ENCODE measurements at regions not wholly inside any gene's neighbourhood (a gene's known extent, or its start where the extent isn't known, plus 50 kb on each side); places are given as distances from the start of the nearest gene placed in this dataset.

- no peak overlapping the region for H3K4me3 ChIP-seq (ENCODE audit: low read length in 2 of 2)
- no peak overlapping the region for H3K9ac ChIP-seq (ENCODE audit: low read depth, low read length, poor library complexity)
- H3K9me3 ChIP-seq (replicated peaks in 1 of 2; ENCODE audit: control insufficient read depth in 2 of 2, insufficient read depth in 1 of 2, low read depth in 1 of 2, low read length in 2 of 2), result no peaks in the 10 kb centered on the region
- H2BK12ac ChIP-seq (ENCODE audit: low read length), result no peak overlapping the region
- H3K18ac ChIP-seq (ENCODE audit: low read length), result no peak overlapping the region
- no peak overlapping the region for H4K91ac ChIP-seq (ENCODE audit: low read depth, low read length, poor library complexity)
- WGBS, 2 donors (ENCODE audit: extremely low coverage in 2 of 2, insufficient read length in 2 of 2, insufficient replicate concordance in 1 of 2), result no CpG with 5 or more reads among the region's 7 CpGs
- H3K4me1 ChIP-seq (ENCODE audit: control insufficient read depth in 2 of 2, insufficient read depth in 1 of 2, low read depth in 1 of 2, low read length in 2 of 2), result no peaks in the 10 kb centered on the region
- H3K36me3 ChIP-seq (replicated peaks in 1 of 2; ENCODE audit: control insufficient read depth in 2 of 2, insufficient read depth in 2 of 2, low read length in 2 of 2), result no peaks in the 10 kb centered on the region
- H2BK5ac ChIP-seq (ENCODE audit: low read length), result no peak overlapping the region
- H3K23ac ChIP-seq (ENCODE audit: low read depth, low read length, poor library complexity), result no peak overlapping the region
- no peak overlapping the region for H2AK5ac ChIP-seq (ENCODE audit: low read depth, low read length)
- H3K4ac ChIP-seq (ENCODE audit: low read length), result no peak overlapping the region
- no peak overlapping the region for H2BK120ac ChIP-seq (ENCODE audit: low read depth, low read length)
- H3K27me3 ChIP-seq (ENCODE audit: control insufficient read depth in 3 of 3, insufficient read depth in 3 of 3, low read depth in 1 of 3, low read length in 3 of 3), result no peaks in the 10 kb centered on the region
- H3K79me1 ChIP-seq (ENCODE audit: low read depth, low read length), result no peaks in the 10 kb centered on the region
- H3K27ac ChIP-seq (replicated peaks; ENCODE audit: low read length), result no peak overlapping the region
- no peak for DNase-seq (ENCODE audit: low spot score)
- no peak overlapping the region for H3K14ac ChIP-seq (ENCODE audit: low read length)
- no peak overlapping the region for H4K8ac ChIP-seq (ENCODE audit: low read depth, low read length)
- H2AFZ ChIP-seq (ENCODE audit: low read length), result no peak overlapping the region
- no peak overlapping the region for H3K4me2 ChIP-seq (ENCODE audit: insufficient read depth, low read length, poor library complexity, severe bottlenecking)
- no peak overlapping the region for H2BK15ac ChIP-seq (ENCODE audit: low read length)
Observed at GRCh38 chr10:2670864-2671263, 396.5 kb upstream of the PFKP start.

GRCh38 chr10:2665772-2666171, 401.6 kb upstream of the PFKP start:
- Histone ChIP-seq H3K79me1 (ENCODE audit: low read depth, low read length) (no peaks in the 10 kb centered on the region), H2BK5ac (ENCODE audit: low read length) (no peak overlapping the region), H2BK120ac (ENCODE audit: low read depth, low read length) (no peak overlapping the region), H2BK15ac (ENCODE audit: low read length) (no peak overlapping the region), H3K9me3 (replicated peaks in 1 of 2; ENCODE audit: control insufficient read depth in 2 of 2, insufficient read depth in 1 of 2, low read depth in 1 of 2, low read length in 2 of 2) (no peaks in the 10 kb centered on the region), H2AFZ (ENCODE audit: low read length) (no peak overlapping the region), H3K4me3 (ENCODE audit: low read length in 2 of 2) (no peak overlapping the region), H3K9ac (ENCODE audit: low read depth, low read length, poor library complexity) (no peak overlapping the region), H3K4me2 (ENCODE audit: insufficient read depth, low read length, poor library complexity, severe bottlenecking) (no peak overlapping the region), H3K23ac (ENCODE audit: low read depth, low read length, poor library complexity) (no peak overlapping the region), H3K18ac (ENCODE audit: low read length) (no peak overlapping the region), H3K36me3 (replicated peaks in 1 of 2; ENCODE audit: control insufficient read depth in 2 of 2, insufficient read depth in 2 of 2, low read length in 2 of 2) (no peaks in the 10 kb centered on the region), H3K4me1 (ENCODE audit: control insufficient read depth in 2 of 2, insufficient read depth in 1 of 2, low read depth in 1 of 2, low read length in 2 of 2) (no peaks in the 10 kb centered on the region), H3K14ac (ENCODE audit: low read length) (no peak overlapping the region), H3K4ac (ENCODE audit: low read length) (no peak overlapping the region), H2BK12ac (ENCODE audit: low read length) (no peak overlapping the region), H4K91ac (ENCODE audit: low read depth, low read length, poor library complexity) (no peak overlapping the region), H2AK5ac (ENCODE audit: low read depth, low read length) (no peak overlapping the region), H3K27ac (replicated peaks; ENCODE audit: low read length) (no peak overlapping the region), H4K8ac (ENCODE audit: low read depth, low read length) (no peak overlapping the region), H3K27me3 (ENCODE audit: control insufficient read depth in 3 of 3, insufficient read depth in 3 of 3, low read depth in 1 of 3, low read length in 3 of 3) (no peaks in the 10 kb centered on the region)
- no peak for DNase-seq (ENCODE audit: low spot score)

DNA sequence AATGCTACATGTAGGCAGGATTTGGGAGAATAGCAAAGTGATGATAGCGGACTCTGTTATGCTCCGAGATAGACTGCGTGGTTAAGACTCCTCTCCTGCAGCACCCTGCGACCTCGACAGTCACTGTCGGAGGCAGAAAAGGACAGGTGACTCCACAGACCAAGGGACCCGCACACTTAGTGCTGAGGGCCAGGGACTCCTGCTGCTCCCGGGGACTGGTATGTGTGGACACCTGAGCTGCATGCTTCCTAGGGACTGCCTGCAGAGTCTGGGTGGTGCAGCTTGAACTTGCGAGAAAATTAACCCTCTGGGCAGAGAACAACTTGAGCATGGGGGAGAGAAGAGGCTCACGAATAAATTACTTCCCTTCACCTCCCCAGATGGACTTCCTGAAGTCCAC, 407.1 kb upstream of the PFKP start:
- no peak overlapping the region for H3K14ac ChIP-seq (ENCODE audit: low read length)
- H3K27me3 ChIP-seq (ENCODE audit: control insufficient read depth in 3 of 3, insufficient read depth in 3 of 3, low read depth in 1 of 3, low read length in 3 of 3), result no peaks in the 10 kb centered on the region
- H3K23ac ChIP-seq (ENCODE audit: low read depth, low read length, poor library complexity), result no peak overlapping the region
- no peak overlapping the region for H2AFZ ChIP-seq (ENCODE audit: low read length)
- H3K4me1 ChIP-seq (ENCODE audit: control insufficient read depth in 2 of 2, insufficient read depth in 1 of 2, low read depth in 1 of 2, low read length in 2 of 2), result peaks cover 0 to 2% of the 10 kb centered on the region in 2 donors
- peak overlapping the region; percentile 13 for H3K18ac ChIP-seq (ENCODE audit: low read length)
- H4K8ac ChIP-seq (ENCODE audit: low read depth, low read length), result no peak overlapping the region
- no peak overlapping the region for H2BK120ac ChIP-seq (ENCODE audit: low read depth, low read length)
- H3K27ac ChIP-seq (replicated peaks; ENCODE audit: low read length), result no peak overlapping the region
- no peak overlapping the region for H3K4me2 ChIP-seq (ENCODE audit: insufficient read depth, low read length, poor library complexity, severe bottlenecking)
- H2BK5ac ChIP-seq (ENCODE audit: low read length), result no peak overlapping the region
- no peak for DNase-seq (ENCODE audit: low spot score)
- H3K4ac ChIP-seq (ENCODE audit: low read length), result no peak overlapping the region
- H2AK5ac ChIP-seq (ENCODE audit: low read depth, low read length), result no peak overlapping the region
- H3K4me3 ChIP-seq (ENCODE audit: low read length in 2 of 2), result no peak overlapping the region
- no peaks in the 10 kb centered on the region for H3K79me1 ChIP-seq (ENCODE audit: low read depth, low read length)
- no CpG with 5 or more reads among the region's 10 CpGs for WGBS, 2 donors (ENCODE audit: extremely low coverage in 2 of 2, insufficient read length in 2 of 2, insufficient replicate concordance in 1 of 2)
- no peaks in the 10 kb centered on the region for H3K36me3 ChIP-seq (replicated peaks in 1 of 2; ENCODE audit: control insufficient read depth in 2 of 2, insufficient read depth in 2 of 2, low read length in 2 of 2)
- H2BK15ac ChIP-seq (ENCODE audit: low read length), result no peak overlapping the region
- no peak overlapping the region for H2BK12ac ChIP-seq (ENCODE audit: low read length)
- no peak overlapping the region for H3K9ac ChIP-seq (ENCODE audit: low read depth, low read length, poor library complexity)
- H4K91ac ChIP-seq (ENCODE audit: low read depth, low read length, poor library complexity), result no peak overlapping the region
- H3K9me3 ChIP-seq (replicated peaks in 1 of 2; ENCODE audit: control insufficient read depth in 2 of 2, insufficient read depth in 1 of 2, low read depth in 1 of 2, low read length in 2 of 2), result peaks cover 0 to 2% of the 10 kb centered on the region in 2 donors

GRCh38 chr10:2659660-2660209, 407.6 kb upstream of the PFKP start:
- Histone ChIP-seq H3K4ac (ENCODE audit: low read length) (no peak overlapping the region), H2BK5ac (ENCODE audit: low read length) (no peak overlapping the region), H3K4me1 (ENCODE audit: control insufficient read depth in 2 of 2, insufficient read depth in 1 of 2, low read depth in 1 of 2, low read length in 2 of 2) (peaks cover 0 to 2% of the 10 kb centered on the region in 2 donors), H3K23ac (ENCODE audit: low read depth, low read length, poor library complexity) (no peak overlapping the region), H3K27ac (replicated peaks; ENCODE audit: low read length) (no peak overlapping the region), H3K18ac (ENCODE audit: low read length) (no peak overlapping the region), H3K4me2 (ENCODE audit: insufficient read depth, low read length, poor library complexity, severe bottlenecking) (no peak overlapping the region), H3K4me3 (ENCODE audit: low read length in 2 of 2) (no peak overlapping the region), H3K27me3 (ENCODE audit: control insufficient read depth in 3 of 3, insufficient read depth in 3 of 3, low read depth in 1 of 3, low read length in 3 of 3) (no peaks in the 10 kb centered on the region), H2BK120ac (ENCODE audit: low read depth, low read length) (no peak overlapping the region), H3K14ac (ENCODE audit: low read length) (no peak overlapping the region), H4K8ac (ENCODE audit: low read depth, low read length) (no peak overlapping the region), H2BK12ac (ENCODE audit: low read length) (no peak overlapping the region), H4K91ac (ENCODE audit: low read depth, low read length, poor library complexity) (no peak overlapping the region), H3K79me1 (ENCODE audit: low read depth, low read length) (no peaks in the 10 kb centered on the region), H2AFZ (ENCODE audit: low read length) (no peak overlapping the region), H3K9ac (ENCODE audit: low read depth, low read length, poor library complexity) (no peak overlapping the region), H2AK5ac (ENCODE audit: low read depth, low read length) (no peak overlapping the region), H2BK15ac (ENCODE audit: low read length) (no peak overlapping the region), H3K36me3 (replicated peaks in 1 of 2; ENCODE audit: control insufficient read depth in 2 of 2, insufficient read depth in 2 of 2, low read length in 2 of 2) (no peaks in the 10 kb centered on the region), H3K9me3 (replicated peaks in 1 of 2; ENCODE audit: control insufficient read depth in 2 of 2, insufficient read depth in 1 of 2, low read depth in 1 of 2, low read length in 2 of 2) (peaks cover 0 to 2% of the 10 kb centered on the region in 2 donors)
- DNase-seq (ENCODE audit: low spot score), result no peak
- no CpG with 5 or more reads among the region's 8 CpGs for WGBS, 2 donors (ENCODE audit: extremely low coverage in 2 of 2, insufficient read length in 2 of 2, insufficient replicate concordance in 1 of 2)
